GM12878 (cell line): ENCODE measurements at regions not wholly inside any gene's neighbourhood (a gene's known extent, or its start where the extent isn't known, plus 50 kb on each side); places are given as distances from the start of the nearest gene placed in this dataset.

Experiments
- ASH2L ChIP-seq: fragments of 300-600, 200-600 bp; sonication (generic); IDR thresholded peaks from 2 replicates; pipeline ENCODE4 v1.6.1; 2017; ENCODE audit warnings: low read depth, mild to moderate bottlenecking, borderline replicate concordance
- BHLHE40 ChIP-seq, 2 experiments: fragments of 450-650 bp in 1 of 2; IDR thresholded peaks; 2 replicates each; pipeline ENCODE4 v1.6.1; 2011 to 2017; ENCODE audit warnings: low read depth in 2 of 2, borderline replicate concordance in 1 of 2, improper control_type of control experiment in 1 of 2, low read length in 1 of 2, mild to moderate bottlenecking in 1 of 2
- CBX5 ChIP-seq: sonication (generic); IDR thresholded peaks from 2 replicates; pipeline ENCODE4 v1.6.1; 2016; ENCODE audit warnings: low read depth, moderate library complexity, mild to moderate bottlenecking, inconsistent platforms
- DPF2 ChIP-seq: fragments of 450-650 bp; IDR thresholded peaks from 2 replicates; pipeline ENCODE4 v1.6.1; 2017; ENCODE audit warnings: mild to moderate bottlenecking
- HSF1 ChIP-seq: fragments of 150-350 bp; IDR thresholded peaks from 2 replicates; pipeline ENCODE4 v1.6.1; 2014; ENCODE audit warnings: mild to moderate bottlenecking, low read depth, low read length
- MEF2B ChIP-seq: fragments of 450-650 bp; IDR thresholded peaks from 2 replicates; pipeline ENCODE4 v1.6.1; 2018; ENCODE audit warnings: mild to moderate bottlenecking, moderate library complexity; ENCODE audit not compliant: partially characterized antibody, poor library complexity, severe bottlenecking
- MTA2 ChIP-seq: fragments of 450-650 bp; IDR thresholded peaks from 2 replicates; pipeline ENCODE4 v1.6.1; 2016; ENCODE audit warnings: low read depth, mild to moderate bottlenecking, moderate library complexity
- MTA3 ChIP-seq: IDR thresholded peaks from 2 replicates; pipeline ENCODE4 v1.6.1; 2012; ENCODE audit warnings: low read length, inconsistent platforms, borderline replicate concordance
- NKRF ChIP-seq: fragments of 450-650 bp; conservative IDR thresholded peaks from 2 replicates; pipeline ENCODE4 v1.6.1; 2017; ENCODE audit warnings: mild to moderate bottlenecking, moderate library complexity
- PML ChIP-seq: IDR thresholded peaks from 2 replicates; pipeline ENCODE4 v1.6.1; 2012; ENCODE audit warnings: low read length, inconsistent platforms
- RELB ChIP-seq: fragments of 450-650 bp; IDR thresholded peaks from 2 replicates; pipeline ENCODE4 v1.6.1; 2017; ENCODE audit warnings: low read depth, mild to moderate bottlenecking, moderate library complexity
- RUNX3 ChIP-seq: IDR thresholded peaks from 2 replicates; pipeline ENCODE4 v1.6.1; 2012; ENCODE audit warnings: low read length, inconsistent platforms
- SMAD1 ChIP-seq: fragments of 450-650 bp; IDR thresholded peaks from 2 replicates; pipeline ENCODE4 v1.6.1; 2018; ENCODE audit warnings: mild to moderate bottlenecking, low read depth; ENCODE audit not compliant: partially characterized antibody
- SPI1 ChIP-seq: IDR thresholded peaks from 2 replicates; pipeline ENCODE4 v1.6.1; 2011; ENCODE audit warnings: low read depth, mild to moderate bottlenecking, low read length, moderate library complexity, borderline replicate concordance; ENCODE audit not compliant: insufficient read depth
- SUPT20H ChIP-seq: IDR thresholded peaks from 2 replicates; pipeline ENCODE4 v1.6.1; 2011; ENCODE audit warnings: low read depth, mild to moderate bottlenecking, low read length, moderate library complexity, borderline replicate concordance; ENCODE audit not compliant: control insufficient read depth
- SUZ12 ChIP-seq: fragments of 200-600 bp; sonication (generic); IDR thresholded peaks from one replicate; pipeline ENCODE4 v1.6.1; 2018; ENCODE audit warnings: antibody characterized with exemption, mild to moderate bottlenecking; ENCODE audit not compliant: unreplicated experiment
- ZNF274 ChIP-seq: IDR thresholded peaks from one replicate; pipeline ENCODE4 v1.8.0; 2011; ENCODE audit not compliant: insufficient read length, insufficient read depth
- ZNF687 ChIP-seq: fragments of 450-650 bp; IDR thresholded peaks from 2 replicates; pipeline ENCODE4 v1.6.1; 2017; ENCODE audit warnings: mild to moderate bottlenecking, moderate library complexity

GRCh38 chr5:124651663-124652513 lies 94.6 kb downstream of the ZNF608 start (continued):
- 0 out of 2 replicates have a peak, but pooled peaks have one; percentile 38 for TF ChIP-seq NKRF
- peak; percentile 72 for TF ChIP-seq ZNF687
- TF ChIP-seq HSF1, result no peak
- peak in 1 of 2 experiments; percentile 67; a peak in 3 of 4 replicates for TF ChIP-seq BHLHE40 (IDR thresholded peaks at IDR 0.05; ENCODE audit: borderline replicate concordance in 1 of 2, low read depth in 2 of 2, low read length in 1 of 2)
- no peak for TF ChIP-seq SMAD1
- peak; percentile 89 for TF ChIP-seq DPF2
- TF ChIP-seq PML, result no peak
- no peak for TF ChIP-seq ASH2L
- peak; percentile 68; the same call in 1 of the 2 replicates for TF ChIP-seq SPI1
- TF ChIP-seq CBX5, result 0 out of 2 replicates have a peak, but pooled peaks have one; percentile 43
- TF ChIP-seq MEF2B, result peak; percentile 33
- TF ChIP-seq MTA2, result peak; percentile 41; the same call in 1 of the 2 replicates
- TF ChIP-seq SUZ12, result no peak
- TF ChIP-seq ZNF274, result no peak
- peak; percentile 15; the same call in 1 of the 2 replicates for TF ChIP-seq RELB
- no peak for TF ChIP-seq SUPT20H
- peak; percentile 20; the same call in 1 of the 2 replicates for TF ChIP-seq RUNX3
- no peak for TF ChIP-seq MTA3
